GM04504 (cell line): ENCODE measurements at regions not wholly inside any gene's neighbourhood (a gene's known extent, or its start where the extent isn't known, plus 50 kb on each side); places are given as distances from the start of the nearest gene placed in this dataset.

Experiments
- DNase-seq: peaks from one replicate; pipeline ENCODE4 v3.0.0-alpha.2; 2012; ENCODE audit warnings: low read depth

GRCh38 chr9:13990331-13990730 lies 323.6 kb downstream of the NFIB start:
- DNase-seq = no peak

- no peak for DNase-seq
These were observed 325.0 kb downstream of the NFIB start for GRCh38 chr9:13988944-13989343.

GRCh38 chr9:13983607-13984006 lies 330.3 kb downstream of the NFIB start:
- no peak for DNase-seq

- DNase-seq = no peak
These were observed 334.0 kb downstream of the NFIB start for GRCh38 chr9:13979941-13980318.

GRCh38 chr9:13975611-13976290 lies 338.2 kb downstream of the NFIB start:
- DNase-seq = no peak

GRCh38 chr9:13974891-13975290 lies 339.1 kb downstream of the NFIB start:
- DNase-seq = no peak

GRCh38 chr9:13971966-13972655 lies 341.8 kb downstream of the NFIB start:
- DNase-seq = no peak

- no peak for DNase-seq
These were observed 342.5 kb downstream of the NFIB start for GRCh38 chr9:13971415-13971814.

GRCh38 chr9:13970426-13970825 lies 343.5 kb downstream of the NFIB start:
- no peak for DNase-seq

GRCh38 chr9:13970018-13970417 lies 343.9 kb downstream of the NFIB start:
- no peak for DNase-seq

GRCh38 chr9:13967438-13967837 lies 346.5 kb downstream of the NFIB start:
- DNase-seq = no peak

GRCh38 chr9:13967011-13967410 lies 346.9 kb downstream of the NFIB start:
- no peak for DNase-seq

GRCh38 chr9:13963005-13963653 lies 350.8 kb downstream of the NFIB start:
- no peak for DNase-seq

- no peak for DNase-seq
These were observed 351.9 kb downstream of the NFIB start for GRCh38 chr9:13962006-13962405.

- no peak for DNase-seq
These were observed 353.8 kb downstream of the NFIB start for GRCh38 chr9:13960011-13960765.

- DNase-seq = no peak
These were observed 355.3 kb downstream of the NFIB start for GRCh38 chr9:13958672-13959071.

- no peak for DNase-seq
These were observed 356.9 kb downstream of the NFIB start for GRCh38 chr9:13957089-13957488.

GRCh38 chr9:13956107-13956506 lies 357.8 kb downstream of the NFIB start:
- DNase-seq = peak; percentile 17

- no peak for DNase-seq
These were observed 361.0 kb downstream of the NFIB start for GRCh38 chr9:13952906-13953305.

- no peak for DNase-seq
These were observed 365.9 kb downstream of the NFIB start for GRCh38 chr9:13948037-13948436.

GRCh38 chr9:13943176-13943575 lies 370.8 kb downstream of the NFIB start:
- no peak for DNase-seq

- peak; percentile 70 for DNase-seq
These were observed 371.2 kb downstream of the NFIB start for GRCh38 chr9:13942695-13943094.

GRCh38 chr9:13942201-13942600 lies 371.7 kb downstream of the NFIB start:
- no peak for DNase-seq
